AG09319 (cell line): ENCODE measurements at regions not wholly inside any gene's neighbourhood (a gene's known extent, or its start where the extent isn't known, plus 50 kb on each side); places are given as distances from the start of the nearest gene placed in this dataset.

ENCODE experiments used
- DNase-seq: peaks from one replicate; pipeline ENCODE4 v3.0.0-alpha.2; 2010; ENCODE audit warnings: low read depth; ENCODE audit errors: extremely low read depth
- TF ChIP-seq, protein P1 (sequence below): IDR thresholded peaks from 2 replicates; pipeline ENCODE4 v1.5.1; 2011; ENCODE audit warnings: low read depth, mild to moderate bottlenecking, inconsistent platforms, low read length, moderate library complexity

DNA sequence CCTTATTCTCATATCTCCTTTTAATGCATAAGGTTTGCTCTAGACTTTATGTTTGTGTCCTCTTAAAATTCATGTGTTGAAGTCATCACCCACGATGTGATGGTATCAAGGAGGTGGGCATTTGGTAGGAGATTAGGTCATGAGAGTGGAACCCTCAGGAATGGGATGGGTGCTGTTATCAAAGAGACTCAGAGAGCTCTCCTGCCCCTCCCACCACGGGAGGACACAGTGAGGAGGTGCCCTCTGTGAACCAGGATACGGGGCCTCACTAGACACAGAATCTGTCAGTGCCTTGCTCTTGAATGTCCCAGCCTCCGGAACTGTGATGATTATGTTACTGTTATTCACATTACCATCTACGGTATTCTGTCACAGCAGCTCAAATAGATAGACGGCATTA, 359.0 kb downstream of the IRX1 start:
- TF ChIP-seq, protein P1, sequence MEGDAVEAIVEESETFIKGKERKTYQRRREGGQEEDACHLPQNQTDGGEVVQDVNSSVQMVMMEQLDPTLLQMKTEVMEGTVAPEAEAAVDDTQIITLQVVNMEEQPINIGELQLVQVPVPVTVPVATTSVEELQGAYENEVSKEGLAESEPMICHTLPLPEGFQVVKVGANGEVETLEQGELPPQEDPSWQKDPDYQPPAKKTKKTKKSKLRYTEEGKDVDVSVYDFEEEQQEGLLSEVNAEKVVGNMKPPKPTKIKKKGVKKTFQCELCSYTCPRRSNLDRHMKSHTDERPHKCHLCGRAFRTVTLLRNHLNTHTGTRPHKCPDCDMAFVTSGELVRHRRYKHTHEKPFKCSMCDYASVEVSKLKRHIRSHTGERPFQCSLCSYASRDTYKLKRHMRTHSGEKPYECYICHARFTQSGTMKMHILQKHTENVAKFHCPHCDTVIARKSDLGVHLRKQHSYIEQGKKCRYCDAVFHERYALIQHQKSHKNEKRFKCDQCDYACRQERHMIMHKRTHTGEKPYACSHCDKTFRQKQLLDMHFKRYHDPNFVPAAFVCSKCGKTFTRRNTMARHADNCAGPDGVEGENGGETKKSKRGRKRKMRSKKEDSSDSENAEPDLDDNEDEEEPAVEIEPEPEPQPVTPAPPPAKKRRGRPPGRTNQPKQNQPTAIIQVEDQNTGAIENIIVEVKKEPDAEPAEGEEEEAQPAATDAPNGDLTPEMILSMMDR = no peak
- DNase-seq = no peak

DNA sequence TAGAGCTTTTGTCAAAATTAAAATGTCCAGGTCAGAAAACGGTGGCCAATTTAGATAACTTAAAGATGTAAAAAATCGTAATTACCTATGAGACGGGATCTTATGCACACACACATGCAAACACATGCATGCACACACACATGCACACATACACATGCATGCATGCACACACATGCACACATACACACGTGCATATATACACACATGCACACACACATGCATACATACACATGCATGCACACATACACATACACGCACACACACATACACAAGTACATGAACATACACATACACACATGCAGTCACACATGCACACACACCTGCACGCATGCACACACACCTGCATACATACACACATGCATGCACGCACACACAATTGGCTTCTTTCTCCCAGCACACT, 362.0 kb downstream of the IRX1 start:
- DNase-seq = no peak
- TF ChIP-seq, protein P1 = no peak

DNA sequence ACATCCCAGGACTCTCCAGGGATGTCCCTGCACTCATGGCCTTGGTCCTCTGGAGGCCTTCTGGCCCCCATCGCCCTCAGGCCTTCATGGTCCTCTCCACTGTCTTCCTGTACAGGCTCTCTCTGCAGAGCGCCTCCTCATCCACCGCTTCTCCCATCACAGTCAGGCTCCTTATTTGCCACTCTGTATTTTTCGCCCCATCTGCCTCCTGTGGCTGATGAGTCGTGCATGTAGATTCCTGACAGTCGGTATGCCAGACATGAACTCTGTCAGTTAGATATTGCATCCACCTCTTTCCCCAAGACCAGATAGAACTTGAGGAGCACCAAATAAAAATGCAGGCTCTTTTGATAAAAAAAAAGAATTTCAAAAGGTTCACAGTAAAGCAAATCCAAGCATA, 362.8 kb downstream of the IRX1 start:
- TF ChIP-seq, protein P1 = no peak
- DNase-seq = no peak

DNA sequence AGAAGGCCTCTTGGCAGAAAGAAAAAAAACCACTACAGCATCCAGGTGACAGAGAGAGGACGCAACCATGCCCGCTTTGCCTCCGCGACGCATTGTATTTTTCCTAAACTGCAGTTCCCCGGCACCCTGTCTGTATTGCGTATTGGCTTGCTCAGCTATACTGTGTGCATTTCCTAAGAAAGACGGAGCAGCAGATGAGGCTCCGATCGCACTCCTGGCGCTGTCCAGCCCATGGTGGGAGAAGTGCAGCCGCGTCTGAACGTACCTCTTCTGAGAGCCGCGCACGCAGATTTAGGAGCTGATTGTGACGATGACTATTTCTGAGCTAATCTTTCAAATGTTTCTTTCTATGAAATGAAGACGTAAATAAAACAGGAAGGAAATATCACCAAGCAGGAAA, 366.5 kb downstream of the IRX1 start:
- TF ChIP-seq, protein P1 = no peak
- no peak for DNase-seq

DNA sequence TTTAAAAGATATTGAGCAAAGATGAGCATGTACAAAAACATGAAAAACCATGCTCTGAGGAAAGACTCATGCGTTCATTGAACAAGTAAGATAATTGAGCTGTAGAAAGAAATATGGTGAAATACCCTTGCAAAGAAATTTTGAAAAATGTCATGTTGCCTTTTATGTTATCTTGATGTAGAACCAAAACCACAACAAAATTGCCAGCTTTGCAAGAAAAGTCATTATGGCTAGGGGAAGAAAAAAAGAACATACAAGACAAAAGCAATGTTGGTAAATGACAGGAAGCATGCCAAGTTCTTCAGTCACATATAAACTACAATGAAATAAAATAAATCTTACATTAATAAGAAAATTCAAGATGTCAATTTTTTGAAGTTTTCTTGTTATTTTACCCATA, 368.0 kb downstream of the IRX1 start:
- DNase-seq = no peak
- TF ChIP-seq, protein P1 = no peak

GRCh38 chr5:3980156-3980555, 384.5 kb downstream of the IRX1 start:
- TF ChIP-seq, protein P1 = no peak
- DNase-seq = no peak

DNA sequence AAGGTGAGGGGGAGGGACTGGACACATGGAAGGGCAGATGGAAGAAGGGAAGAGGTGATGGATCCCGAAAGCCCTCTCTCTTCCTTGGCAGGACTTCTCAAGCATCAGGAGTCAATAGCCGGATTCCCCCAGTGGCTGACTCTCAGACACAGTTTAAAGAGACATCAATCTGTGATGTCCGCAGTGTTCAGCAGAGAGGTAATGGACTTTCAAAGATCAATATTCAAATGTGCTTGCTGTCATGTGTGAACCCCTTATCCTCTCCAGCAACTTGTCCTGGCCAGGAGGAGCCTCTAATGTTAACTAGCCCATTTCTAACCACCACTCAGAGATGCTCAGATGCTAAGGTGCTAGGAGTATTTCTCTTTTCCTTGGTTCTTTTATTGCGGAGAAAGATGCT, 392.2 kb downstream of the IRX1 start:
- no peak for DNase-seq
- TF ChIP-seq, protein P1 = no peak
